ENCODE measurements at regions not wholly inside any gene's neighbourhood (a gene's known extent, or its start where the extent isn't known, plus 50 kb on each side); places are given as distances from the start of the nearest gene placed in this dataset.

DNA sequence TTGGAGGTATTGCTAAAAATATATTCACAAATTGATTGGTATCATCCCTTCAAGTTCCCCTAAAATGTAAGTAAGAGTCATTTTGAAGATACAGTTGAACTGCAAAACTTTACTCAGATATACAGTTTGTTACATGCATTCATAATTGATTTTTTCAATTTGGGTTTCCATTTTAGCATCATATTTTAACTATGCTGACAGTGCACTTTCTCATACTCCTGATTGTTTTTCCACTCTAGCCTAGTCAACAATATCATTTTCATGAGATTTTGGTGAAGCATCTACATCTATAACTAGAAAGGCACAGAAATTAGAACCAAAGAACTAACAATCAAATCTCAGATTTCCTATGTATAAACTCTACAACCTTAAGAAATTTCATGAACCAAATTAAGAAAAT lies 2850.4 kb upstream of the PCDH20 start:
- Histone ChIP-seq H3K27me3 (no peaks in the 10 kb centered on the region), H3K36me3 (no peaks in the 10 kb centered on the region), H3K4me3 (no peak overlapping the region), H3K9me3 (peaks cover 0 to 3% (median 0%) of the 10 kb centered on the region in 4 donors), H3K4me1 (no peaks in the 10 kb centered on the region), H3K27ac (replicated peaks in 1 of 4) (no peak overlapping the region)
- TF ChIP-seq EP300 (IDR thresholded peaks at IDR 0.05) (no peak), POLR2A (IDR thresholded peaks at IDR 0.05; ENCODE audit: low read depth) (no peak), POLR2AphosphoS5 (IDR thresholded peaks at IDR 0.05) (no peak)
- TF ChIP-seq, protein P1, sequence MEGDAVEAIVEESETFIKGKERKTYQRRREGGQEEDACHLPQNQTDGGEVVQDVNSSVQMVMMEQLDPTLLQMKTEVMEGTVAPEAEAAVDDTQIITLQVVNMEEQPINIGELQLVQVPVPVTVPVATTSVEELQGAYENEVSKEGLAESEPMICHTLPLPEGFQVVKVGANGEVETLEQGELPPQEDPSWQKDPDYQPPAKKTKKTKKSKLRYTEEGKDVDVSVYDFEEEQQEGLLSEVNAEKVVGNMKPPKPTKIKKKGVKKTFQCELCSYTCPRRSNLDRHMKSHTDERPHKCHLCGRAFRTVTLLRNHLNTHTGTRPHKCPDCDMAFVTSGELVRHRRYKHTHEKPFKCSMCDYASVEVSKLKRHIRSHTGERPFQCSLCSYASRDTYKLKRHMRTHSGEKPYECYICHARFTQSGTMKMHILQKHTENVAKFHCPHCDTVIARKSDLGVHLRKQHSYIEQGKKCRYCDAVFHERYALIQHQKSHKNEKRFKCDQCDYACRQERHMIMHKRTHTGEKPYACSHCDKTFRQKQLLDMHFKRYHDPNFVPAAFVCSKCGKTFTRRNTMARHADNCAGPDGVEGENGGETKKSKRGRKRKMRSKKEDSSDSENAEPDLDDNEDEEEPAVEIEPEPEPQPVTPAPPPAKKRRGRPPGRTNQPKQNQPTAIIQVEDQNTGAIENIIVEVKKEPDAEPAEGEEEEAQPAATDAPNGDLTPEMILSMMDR (IDR thresholded peaks at IDR 0.05), result no peak
- no peak for DNase-seq (ENCODE audit: extremely low spot score)
- intact Hi-C loops (cut with DNase I), result no loop called here

DNA sequence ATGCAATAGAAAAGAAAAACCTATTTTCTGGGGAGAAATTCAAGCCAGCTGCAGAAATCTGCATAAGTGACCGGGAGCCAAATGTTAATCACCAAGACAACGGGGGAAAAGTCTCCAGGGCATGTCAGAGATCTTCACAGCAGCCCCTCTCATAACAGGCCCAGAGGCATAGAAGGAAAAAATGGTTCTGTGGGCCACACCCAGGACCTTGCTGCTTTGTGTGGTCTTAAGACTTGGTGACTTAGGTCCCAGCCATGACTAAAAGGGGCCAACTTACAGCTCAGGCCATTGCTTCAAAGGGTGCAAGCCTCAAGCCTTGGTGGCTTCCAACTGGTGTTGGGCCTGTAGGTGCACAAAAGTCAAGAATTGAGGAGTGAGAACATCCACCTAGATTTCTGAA lies 2847.6 kb upstream of the PCDH20 start:
- Histone ChIP-seq H3K9me3 (peaks cover 0 to 3% (median 0%) of the 10 kb centered on the region in 4 donors), H3K36me3 (no peaks in the 10 kb centered on the region), H3K4me3 (no peak overlapping the region), H3K27ac (replicated peaks in 1 of 4) (no peak overlapping the region), H3K4me1 (no peaks in the 10 kb centered on the region), H3K27me3 (no peaks in the 10 kb centered on the region)
- intact Hi-C loops (cut with DNase I), result no loop called here
- DNase-seq (ENCODE audit: extremely low spot score), result no peak
- TF ChIP-seq POLR2AphosphoS5 (IDR thresholded peaks at IDR 0.05) (no peak), POLR2A (IDR thresholded peaks at IDR 0.05; ENCODE audit: low read depth) (no peak), EP300 (IDR thresholded peaks at IDR 0.05) (no peak)
- TF ChIP-seq, protein P1 (IDR thresholded peaks at IDR 0.05), result no peak
- WGBS, result 74% methylated on average over 2 of the region's 2 CpGs

DNA sequence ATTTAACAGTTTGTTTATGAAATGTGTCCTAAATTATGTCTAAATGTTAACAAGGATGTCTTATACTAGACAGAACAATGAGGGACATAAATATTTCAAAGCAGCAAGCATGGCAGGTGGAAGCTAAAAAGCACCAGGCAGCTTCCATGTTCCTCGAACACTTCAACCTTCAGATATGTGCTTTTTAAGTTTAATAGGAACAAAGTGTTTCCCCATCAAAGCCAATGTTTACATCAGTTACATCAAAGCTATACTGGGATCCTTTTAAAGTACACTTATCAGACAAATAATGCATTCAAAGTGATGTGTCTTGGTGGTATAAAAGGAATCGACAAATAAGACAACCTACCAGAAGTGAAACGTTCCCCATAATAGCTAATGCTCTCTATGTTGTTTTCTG lies 2841.1 kb upstream of the PCDH20 start:
- no peak overlapping the region for H3K4me3 ChIP-seq
- H3K9me3 ChIP-seq, result peaks cover 0 to 5% (median under 1%) of the 10 kb centered on the region in 4 donors
- H3K36me3 ChIP-seq, result no peaks in the 10 kb centered on the region
- intact Hi-C loops (cut with DNase I), result no loop called here
- H3K4me1 ChIP-seq, result no peaks in the 10 kb centered on the region
- WGBS, result 47% methylated on average over 3 of the region's 3 CpGs
- H3K27me3 ChIP-seq, result no peaks in the 10 kb centered on the region
- no peak for DNase-seq (ENCODE audit: extremely low spot score)
- no peak for TF ChIP-seq POLR2AphosphoS5 (IDR thresholded peaks at IDR 0.05)
- no peak overlapping the region for H3K27ac ChIP-seq (replicated peaks in 1 of 4)

DNA sequence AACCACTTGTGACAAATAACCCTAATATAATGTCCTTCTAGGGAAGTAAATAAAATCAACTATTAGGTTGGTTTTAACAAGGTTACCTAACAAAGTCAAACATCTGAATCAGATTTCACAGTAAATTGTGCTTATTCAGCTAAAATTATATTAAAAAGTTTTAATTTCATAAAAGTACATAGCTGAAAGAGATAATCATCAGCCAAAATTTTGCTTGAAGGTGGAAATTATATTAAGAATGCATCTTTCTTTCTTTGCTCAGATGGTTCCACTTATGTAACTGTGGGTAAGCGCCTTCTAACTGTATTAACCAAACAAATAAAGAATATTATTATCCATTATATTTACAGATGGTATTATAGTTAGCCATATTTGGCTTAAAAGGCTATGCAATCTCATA lies 2840.3 kb upstream of the PCDH20 start:
- H3K4me3 ChIP-seq, result no peak overlapping the region
- TF ChIP-seq POLR2AphosphoS5 (IDR thresholded peaks at IDR 0.05), result no peak
- no peak for TF ChIP-seq POLR2A (IDR thresholded peaks at IDR 0.05; ENCODE audit: low read depth)
- TF ChIP-seq EP300 (IDR thresholded peaks at IDR 0.05), result no peak
- TF ChIP-seq, protein P1 (IDR thresholded peaks at IDR 0.05), result no peak
- no peaks in the 10 kb centered on the region for H3K4me1 ChIP-seq
- WGBS, result 93% methylated on average over 1 of the region's 1 CpG
- H3K9me3 ChIP-seq, result peaks cover 0 to 9% (median 7%) of the 10 kb centered on the region in 4 donors
- no peaks in the 10 kb centered on the region for H3K36me3 ChIP-seq
- DNase-seq (ENCODE audit: extremely low spot score), result no peak
- H3K27me3 ChIP-seq, result no peaks in the 10 kb centered on the region
- intact Hi-C loops (cut with DNase I), result no loop called here
- no peak overlapping the region for H3K27ac ChIP-seq (replicated peaks in 1 of 4)

DNA sequence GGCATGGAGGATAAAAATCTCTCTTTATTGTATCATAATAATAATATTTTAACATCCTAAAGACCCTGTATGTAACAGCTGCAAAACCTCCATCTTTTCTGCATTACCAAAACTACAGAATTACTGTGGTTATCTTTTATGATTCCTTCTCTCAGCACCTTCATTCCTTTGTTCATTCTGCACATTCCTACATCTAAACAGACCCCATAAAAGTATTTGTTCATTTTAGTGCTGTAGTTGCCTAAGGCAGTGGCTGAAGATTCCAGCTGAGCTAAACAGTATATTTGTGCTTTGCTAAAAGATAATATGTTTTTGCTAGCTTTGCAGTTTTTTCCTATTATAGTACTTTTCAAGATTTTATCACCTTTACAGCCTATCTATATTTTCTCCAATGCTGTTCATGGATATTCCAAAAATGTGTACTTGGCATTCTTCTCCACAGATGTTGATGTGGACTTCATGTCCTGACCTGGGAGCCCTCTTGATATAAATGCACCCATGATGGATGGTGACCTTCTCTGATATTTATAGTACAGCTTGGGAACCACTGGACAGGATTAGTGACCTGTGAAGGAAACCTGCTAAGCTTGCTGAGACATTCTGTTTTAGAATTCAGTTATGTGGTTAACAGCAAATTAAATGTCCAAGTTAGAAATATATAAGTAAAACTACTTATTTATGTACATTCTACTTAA lies 2832.9 kb upstream of the PCDH20 start:
- H3K4me1 ChIP-seq, result no peaks in the 10 kb centered on the region
- TF ChIP-seq POLR2A (IDR thresholded peaks at IDR 0.05; ENCODE audit: low read depth) (no peak), EP300 (IDR thresholded peaks at IDR 0.05) (no peak), POLR2AphosphoS5 (IDR thresholded peaks at IDR 0.05) (no peak)
- TF ChIP-seq, protein P1 (IDR thresholded peaks at IDR 0.05), result no peak
- no peaks in the 10 kb centered on the region for H3K27me3 ChIP-seq
- no peak overlapping the region for H3K4me3 ChIP-seq
- intact Hi-C loops (cut with DNase I), result no loop called here
- no peak for DNase-seq (ENCODE audit: extremely low spot score)
- peaks cover 0 to 9% (median 8%) of the 10 kb centered on the region in 4 donors for H3K9me3 ChIP-seq
- no peak overlapping the region for H3K27ac ChIP-seq (replicated peaks in 1 of 4)
- no peaks in the 10 kb centered on the region for H3K36me3 ChIP-seq

All from esophagus muscularis mucosa (tissue), 4 donors.